Kidney epithelial cell (primary cell): ENCODE measurements at regions not wholly inside any gene's neighbourhood (a gene's known extent, or its start where the extent isn't known, plus 50 kb on each side); places are given as distances from the start of the nearest gene placed in this dataset.
"Not testable (repeated sequence)": the region's sequence is repeated elsewhere in the genome, so short reads cannot be mapped to it uniquely, and the experiment has no call there.

ENCODE experiments used
- DNase-seq: peaks from one replicate; pipeline ENCODE4 v3.0.0-alpha.2; 2010; ENCODE audit warnings: low read depth
- H3K27me3 ChIP-seq: 2 replicates; pipeline ENCODE4 v1.6.0; 2011; ENCODE audit warnings: low read length; ENCODE audit not compliant: control insufficient read depth, insufficient read depth
- H3K36me3 ChIP-seq: 2 replicates; pipeline ENCODE4 v1.5.1; 2011; ENCODE audit warnings: low read length; ENCODE audit not compliant: control insufficient read depth, insufficient read depth
- H3K4me3 ChIP-seq: 2 replicates; pipeline ENCODE4 v1.5.1; 2011; ENCODE audit warnings: low read depth, mild to moderate bottlenecking, control low read depth, low read length
- TF ChIP-seq, protein P1 (sequence below): IDR thresholded peaks from 2 replicates; pipeline ENCODE4 v1.5.1; 2011; ENCODE audit warnings: mild to moderate bottlenecking, moderate library complexity, low read length, control low read depth, inconsistent platforms; ENCODE audit not compliant: insufficient read depth, poor library complexity, severe bottlenecking

DNA sequence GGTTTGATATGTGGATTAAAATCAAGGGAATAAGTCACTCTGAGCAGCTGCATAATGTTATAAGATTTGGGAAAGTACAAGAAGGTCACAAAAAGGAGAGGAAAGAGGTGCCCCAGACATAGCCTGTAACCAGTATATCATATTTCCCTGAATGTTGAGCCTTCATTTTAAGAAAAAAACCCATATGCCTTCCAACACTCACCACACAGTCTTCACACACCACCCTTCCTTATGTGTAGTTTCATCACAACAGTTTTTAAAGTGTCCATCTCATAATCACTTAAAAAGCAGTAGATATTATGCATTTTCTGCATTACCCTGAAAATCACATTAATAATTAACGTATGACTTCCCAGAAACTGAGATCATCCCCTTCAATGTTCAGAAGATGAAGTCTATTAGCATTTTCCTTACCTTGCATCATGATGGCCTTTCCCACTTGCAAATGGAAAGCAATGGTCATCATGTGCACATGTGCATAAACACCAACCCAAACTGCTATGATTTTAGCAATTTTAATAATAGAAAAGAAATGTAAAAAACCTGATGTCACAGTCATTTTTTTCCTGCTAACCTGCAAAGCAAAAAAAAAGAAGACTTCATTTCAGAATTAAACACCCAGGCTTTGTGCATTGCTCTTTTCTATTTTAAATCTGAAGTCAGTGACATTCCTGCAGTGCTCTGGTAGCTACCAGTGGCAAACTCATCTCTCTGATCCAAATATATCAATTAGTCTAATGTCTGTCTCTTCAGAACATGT, 465.0 kb downstream of the SUCLG1 start:
- Histone ChIP-seq H3K27me3 (no peaks in the 10 kb centered on the region), H3K36me3 (no peaks in the 10 kb centered on the region), H3K4me3 (no peak overlapping the region)
- DNase-seq, result no peak
- TF ChIP-seq, protein P1, sequence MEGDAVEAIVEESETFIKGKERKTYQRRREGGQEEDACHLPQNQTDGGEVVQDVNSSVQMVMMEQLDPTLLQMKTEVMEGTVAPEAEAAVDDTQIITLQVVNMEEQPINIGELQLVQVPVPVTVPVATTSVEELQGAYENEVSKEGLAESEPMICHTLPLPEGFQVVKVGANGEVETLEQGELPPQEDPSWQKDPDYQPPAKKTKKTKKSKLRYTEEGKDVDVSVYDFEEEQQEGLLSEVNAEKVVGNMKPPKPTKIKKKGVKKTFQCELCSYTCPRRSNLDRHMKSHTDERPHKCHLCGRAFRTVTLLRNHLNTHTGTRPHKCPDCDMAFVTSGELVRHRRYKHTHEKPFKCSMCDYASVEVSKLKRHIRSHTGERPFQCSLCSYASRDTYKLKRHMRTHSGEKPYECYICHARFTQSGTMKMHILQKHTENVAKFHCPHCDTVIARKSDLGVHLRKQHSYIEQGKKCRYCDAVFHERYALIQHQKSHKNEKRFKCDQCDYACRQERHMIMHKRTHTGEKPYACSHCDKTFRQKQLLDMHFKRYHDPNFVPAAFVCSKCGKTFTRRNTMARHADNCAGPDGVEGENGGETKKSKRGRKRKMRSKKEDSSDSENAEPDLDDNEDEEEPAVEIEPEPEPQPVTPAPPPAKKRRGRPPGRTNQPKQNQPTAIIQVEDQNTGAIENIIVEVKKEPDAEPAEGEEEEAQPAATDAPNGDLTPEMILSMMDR, result no peak

DNA sequence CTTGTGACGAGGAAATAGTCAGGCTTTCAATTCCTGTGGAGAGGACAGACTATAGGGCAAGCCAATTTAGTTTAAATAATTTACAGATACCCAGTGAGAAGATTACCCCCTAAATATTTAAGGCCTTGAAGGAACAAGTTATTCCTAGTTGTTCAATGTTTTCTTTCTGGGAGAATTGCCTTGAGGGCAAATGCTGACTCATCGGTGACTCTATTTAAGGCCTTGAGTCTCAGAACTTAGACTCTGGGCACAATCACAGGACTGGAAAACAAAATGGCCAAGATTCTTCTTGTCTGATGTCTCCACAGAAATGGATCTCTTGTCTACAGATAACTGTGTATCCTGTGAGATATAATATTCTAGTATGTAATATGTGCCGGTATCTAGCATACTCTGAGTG, 467.1 kb downstream of the SUCLG1 start:
- H3K36me3 ChIP-seq, result no peaks in the 10 kb centered on the region
- H3K4me3 ChIP-seq, result no peak overlapping the region
- H3K27me3 ChIP-seq, result no peaks in the 10 kb centered on the region
- TF ChIP-seq, protein P1, result no peak
- peak; percentile 5 for DNase-seq

DNA sequence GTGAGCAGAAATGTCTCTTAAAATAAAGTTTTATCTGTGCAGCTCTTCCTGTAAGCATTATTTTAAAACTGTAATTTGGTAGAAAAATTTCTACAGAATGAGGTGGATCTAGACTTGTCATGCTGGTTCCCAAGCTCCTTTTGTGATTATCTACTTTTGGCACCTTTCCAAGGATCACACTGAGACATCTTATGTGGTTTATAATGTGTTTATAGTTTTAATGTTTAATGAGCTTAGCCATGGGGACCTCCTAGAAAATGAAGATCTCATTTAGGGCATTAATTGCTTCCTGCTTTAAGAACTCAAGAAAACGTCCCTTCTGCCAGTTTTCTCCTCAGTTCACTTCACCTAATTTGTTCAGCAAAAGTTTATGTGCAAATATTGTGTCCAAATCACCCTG, 468.4 kb downstream of the SUCLG1 start:
- Histone ChIP-seq H3K36me3 (no peaks in the 10 kb centered on the region), H3K4me3 (no peak overlapping the region), H3K27me3 (no peaks in the 10 kb centered on the region)
- no peak for DNase-seq
- TF ChIP-seq, protein P1, result no peak

DNA sequence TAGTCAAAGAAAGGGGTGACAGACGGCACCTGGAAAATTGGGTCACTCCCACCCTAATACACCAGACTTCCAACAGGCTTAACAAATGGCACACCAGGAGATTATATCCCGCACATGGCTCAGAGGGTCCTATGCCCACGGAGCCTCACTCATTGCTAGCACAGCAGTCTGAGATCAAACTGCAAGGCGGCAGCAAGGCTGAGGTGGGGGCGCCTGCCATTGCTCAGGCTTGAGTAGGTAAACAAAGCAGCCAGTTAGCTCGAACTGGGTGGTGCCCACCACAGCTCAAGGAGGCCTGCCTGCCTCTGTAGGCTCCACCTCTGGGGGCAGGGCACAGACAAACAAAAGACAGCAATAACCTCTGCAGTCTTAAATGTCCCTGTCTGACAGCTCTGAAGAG, 482.5 kb downstream of the SUCLG1 start:
- not testable (repeated sequence) for H3K36me3 ChIP-seq

DNA sequence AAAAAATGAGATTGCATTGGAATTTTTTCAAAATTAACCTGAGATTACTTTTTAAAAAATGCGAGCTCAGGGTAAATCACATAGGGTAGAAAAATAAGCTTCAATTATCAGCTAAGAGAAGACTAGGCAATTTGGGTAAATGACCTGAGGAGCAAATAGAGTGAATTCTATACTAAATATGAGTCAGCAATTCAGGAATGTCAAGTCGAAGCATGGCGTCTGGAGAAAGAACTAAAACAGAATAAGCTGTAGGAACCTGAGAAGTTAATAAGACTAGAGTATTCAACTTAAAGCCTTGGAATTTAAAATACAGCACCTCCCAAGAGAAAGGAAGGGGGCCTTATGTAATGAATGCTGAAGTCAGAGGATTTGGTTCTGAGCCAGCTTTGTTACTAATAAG, 487.0 kb downstream of the SUCLG1 start:
- DNase-seq, result no peak
- Histone ChIP-seq H3K36me3 (no peaks in the 10 kb centered on the region), H3K27me3 (no peaks in the 10 kb centered on the region), H3K4me3 (no peak overlapping the region)
- TF ChIP-seq, protein P1, result no peak

More for the DNA sequence above, 482.5 kb downstream of the SUCLG1 start:
- not testable (repeated sequence) for DNase-seq, H3K27me3 ChIP-seq, H3K4me3 ChIP-seq

DNA sequence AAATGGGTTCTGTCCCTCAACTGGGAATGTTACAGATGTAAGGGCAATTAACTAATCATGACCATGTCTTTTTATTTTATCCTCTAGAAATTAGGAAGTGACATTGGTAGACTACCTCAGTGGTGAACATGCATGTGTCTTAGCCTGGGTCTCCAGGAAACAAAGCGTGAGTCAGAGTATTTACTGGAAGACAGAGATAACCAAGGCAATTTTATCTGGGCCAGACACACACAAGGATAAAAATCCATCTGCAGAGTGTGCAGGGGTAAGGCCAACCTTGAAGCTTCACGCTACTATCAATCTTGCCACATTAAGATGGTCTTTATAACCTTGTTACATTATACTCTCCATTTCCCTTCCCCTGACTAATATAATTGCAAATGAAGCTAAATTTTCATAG, 487.5 kb downstream of the SUCLG1 start:
- H3K36me3 ChIP-seq, result no peaks in the 10 kb centered on the region
- H3K4me3 ChIP-seq, result no peak overlapping the region
- TF ChIP-seq, protein P1, result no peak
- no peaks in the 10 kb centered on the region for H3K27me3 ChIP-seq
- DNase-seq, result no peak
